A673 (cell line): ENCODE measurements at regions not wholly inside any gene's neighbourhood (a gene's known extent, or its start where the extent isn't known, plus 50 kb on each side); places are given as distances from the start of the nearest gene placed in this dataset.

Source experiments
- CTCF ChIP-seq: fragments of 300-800, 200-600 bp; sonication (generic); conservative IDR thresholded peaks from 2 replicates; pipeline ENCODE4 v1.5.1; 2017; ENCODE audit warnings: low read depth, mild to moderate bottlenecking, antibody characterized with exemption, low read length, moderate library complexity, mixed read lengths
- EZH2 ChIP-seq: fragments of 200-600 bp; sonication (generic); IDR thresholded peaks from 2 replicates; pipeline ENCODE4 v1.6.1; 2017; ENCODE audit warnings: borderline replicate concordance, low read depth, mild to moderate bottlenecking, mixed read lengths, antibody characterized with exemption, low read length; ENCODE audit not compliant: poor library complexity, severe bottlenecking

DNA sequence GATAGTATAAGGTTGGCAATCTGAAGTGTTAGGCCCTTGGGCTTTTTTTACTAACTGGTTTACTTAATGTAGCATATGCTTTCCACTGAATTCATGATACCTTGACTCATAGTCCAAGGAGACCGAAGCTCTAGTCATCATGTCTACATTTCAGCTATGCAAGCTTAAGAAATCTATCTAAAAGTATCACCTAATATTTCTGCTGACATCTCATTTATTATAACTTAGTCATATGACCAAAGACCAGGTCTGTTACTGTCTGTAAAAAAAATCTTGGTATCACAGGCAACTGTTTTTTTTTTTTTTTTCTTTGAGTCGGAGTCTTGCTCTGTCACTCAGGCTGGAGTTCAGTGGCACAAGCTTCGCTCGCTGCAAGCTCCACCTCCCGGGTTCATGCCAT lies 814.0 kb upstream of the NDST4 start:
- no peak for TF ChIP-seq CTCF
- no peak for TF ChIP-seq EZH2
